ENCODE measurements at regions not wholly inside any gene's neighbourhood (a gene's known extent, or its start where the extent isn't known, plus 50 kb on each side); places are given as distances from the start of the nearest gene placed in this dataset.

GRCh38 chr10:3415038-3415736 is 242.6 kb upstream of the PITRM1 start:
- H3K4me1 ChIP-seq (ENCODE audit: control insufficient read depth, extremely low read depth, insufficient read depth, low read length), result no peaks in the 10 kb centered on the region
- H3K9ac ChIP-seq (ENCODE audit: insufficient read depth, low read length), result no peak overlapping the region
- no peaks in the 10 kb centered on the region for H3K79me2 ChIP-seq (ENCODE audit: control insufficient read depth, insufficient read depth, low read length)
- no peak overlapping the region for H3K4me2 ChIP-seq (ENCODE audit: extremely low read depth, insufficient read depth, low read length)
- no peak for TF ChIP-seq CTCF (conservative IDR thresholded peaks at IDR 0.05 in 1 of 2, IDR thresholded peaks at IDR 0.05 in 1 of 2; ENCODE audit: low read depth in 1 of 2, low read length in 2 of 2)
- H3K27ac ChIP-seq (ENCODE audit: insufficient read depth, low read length), result no peak overlapping the region
- H2AFZ ChIP-seq (ENCODE audit: low read length), result no peak overlapping the region
- H4K20me1 ChIP-seq (ENCODE audit: control insufficient read depth, extremely low read depth, insufficient read depth, low read length), result no peaks in the 10 kb centered on the region
- no peaks in the 10 kb centered on the region for H3K36me3 ChIP-seq (ENCODE audit: control insufficient read depth, insufficient read depth, low read length)
- no peaks in the 10 kb centered on the region for H3K27me3 ChIP-seq (ENCODE audit: control insufficient read depth, insufficient read depth, low read length)
- DNase-seq (ENCODE audit: low read depth in 2 of 2), result no peak
- no peak overlapping the region for H3K4me3 ChIP-seq (replicated peaks in 1 of 4; ENCODE audit: control extremely low read depth in 1 of 4, insufficient read depth in 1 of 4, low read depth in 3 of 4, low read length in 4 of 4)
- no peaks in the 10 kb centered on the region for H3K9me3 ChIP-seq (ENCODE audit: control insufficient read depth, insufficient read depth, low read depth, low read length)

GRCh38 chr10:3414667-3415023 is 242.1 kb upstream of the PITRM1 start:
- H3K27me3 ChIP-seq (ENCODE audit: control insufficient read depth, insufficient read depth, low read length), result no peaks in the 10 kb centered on the region
- no peaks in the 10 kb centered on the region for H3K36me3 ChIP-seq (ENCODE audit: control insufficient read depth, insufficient read depth, low read length)
- no peaks in the 10 kb centered on the region for H3K79me2 ChIP-seq (ENCODE audit: control insufficient read depth, insufficient read depth, low read length)
- no peak overlapping the region for H3K4me3 ChIP-seq (replicated peaks in 1 of 4; ENCODE audit: control extremely low read depth in 1 of 4, insufficient read depth in 1 of 4, low read depth in 3 of 4, low read length in 4 of 4)
- no peaks in the 10 kb centered on the region for H3K4me1 ChIP-seq (ENCODE audit: control insufficient read depth, extremely low read depth, insufficient read depth, low read length)
- H4K20me1 ChIP-seq (ENCODE audit: control insufficient read depth, extremely low read depth, insufficient read depth, low read length), result no peaks in the 10 kb centered on the region
- H3K9me3 ChIP-seq (ENCODE audit: control insufficient read depth, insufficient read depth, low read depth, low read length), result no peaks in the 10 kb centered on the region
- H2AFZ ChIP-seq (ENCODE audit: low read length), result no peak overlapping the region
- H3K9ac ChIP-seq (ENCODE audit: insufficient read depth, low read length), result no peak overlapping the region
- DNase-seq (ENCODE audit: low read depth in 2 of 2), result no peak
- TF ChIP-seq EZH2 (IDR thresholded peaks at IDR 0.05; ENCODE audit: low read length, missing control alignments), result no peak
- TF ChIP-seq CTCF (conservative IDR thresholded peaks at IDR 0.05 in 1 of 2, IDR thresholded peaks at IDR 0.05 in 1 of 2; ENCODE audit: low read depth in 1 of 2, low read length in 2 of 2), result no peak
- no peak overlapping the region for H3K4me2 ChIP-seq (ENCODE audit: extremely low read depth, insufficient read depth, low read length)
- H3K27ac ChIP-seq (ENCODE audit: insufficient read depth, low read length), result no peak overlapping the region

- DNase-seq (ENCODE audit: low read depth in 2 of 2), result no peak
- H3K27ac ChIP-seq (ENCODE audit: insufficient read depth, low read length), result no peak overlapping the region
- H3K4me3 ChIP-seq (replicated peaks in 1 of 4; ENCODE audit: control extremely low read depth in 1 of 4, insufficient read depth in 1 of 4, low read depth in 3 of 4, low read length in 4 of 4), result no peak overlapping the region
- TF ChIP-seq CTCF (conservative IDR thresholded peaks at IDR 0.05 in 1 of 2, IDR thresholded peaks at IDR 0.05 in 1 of 2; ENCODE audit: low read depth in 1 of 2, low read length in 2 of 2), result no peak
- TF ChIP-seq EZH2 (IDR thresholded peaks at IDR 0.05; ENCODE audit: low read length, missing control alignments), result no peak
- H3K4me1 ChIP-seq (ENCODE audit: control insufficient read depth, extremely low read depth, insufficient read depth, low read length), result no peaks in the 10 kb centered on the region
- no peaks in the 10 kb centered on the region for H3K9me3 ChIP-seq (ENCODE audit: control insufficient read depth, insufficient read depth, low read depth, low read length)
- no peaks in the 10 kb centered on the region for H3K27me3 ChIP-seq (ENCODE audit: control insufficient read depth, insufficient read depth, low read length)
- no peaks in the 10 kb centered on the region for H4K20me1 ChIP-seq (ENCODE audit: control insufficient read depth, extremely low read depth, insufficient read depth, low read length)
- no peak overlapping the region for H2AFZ ChIP-seq (ENCODE audit: low read length)
- H3K4me2 ChIP-seq (ENCODE audit: extremely low read depth, insufficient read depth, low read length), result no peak overlapping the region
- no peak overlapping the region for H3K9ac ChIP-seq (ENCODE audit: insufficient read depth, low read length)
- H3K79me2 ChIP-seq (ENCODE audit: control insufficient read depth, insufficient read depth, low read length), result no peaks in the 10 kb centered on the region
- no peaks in the 10 kb centered on the region for H3K36me3 ChIP-seq (ENCODE audit: control insufficient read depth, insufficient read depth, low read length)
Measured at GRCh38 chr10:3413937-3414666, 241.5 kb upstream of the PITRM1 start.
